Mesenchymal stem cell (in vitro differentiated cells and primary cell): ENCODE measurements at regions not wholly inside any gene's neighbourhood (a gene's known extent, or its start where the extent isn't known, plus 50 kb on each side); places are given as distances from the start of the nearest gene placed in this dataset.

Experiments
- DNase-seq: peaks from one replicate; pipeline ENCODE4 v3.0.0-alpha.2; 2013
- H2AFZ ChIP-seq: one replicate; pipeline ENCODE4 v1.6.1; 2013; ENCODE audit warnings: low read depth, mild to moderate bottlenecking, control low read depth, inconsistent platforms, low read length, moderate library complexity
- H2AK5ac ChIP-seq: 2 replicates; pipeline ENCODE4 v1.6.1; 2013; ENCODE audit warnings: low read length, moderate library complexity, mild to moderate bottlenecking, inconsistent platforms; ENCODE audit not compliant: severe bottlenecking
- H2BK120ac ChIP-seq: one replicate; pipeline ENCODE4 v1.6.1; 2013; ENCODE audit warnings: low read depth, mild to moderate bottlenecking, inconsistent platforms, low read length, moderate library complexity
- H2BK12ac ChIP-seq, 2 experiments: one replicate each; pipeline ENCODE4 v1.6.1; 2013; ENCODE audit warnings: inconsistent platforms in 2 of 2, low read length in 2 of 2, mild to moderate bottlenecking in 2 of 2, moderate library complexity in 2 of 2, control low read depth in 1 of 2
- H2BK15ac ChIP-seq: one replicate; pipeline ENCODE4 v1.6.1; 2013; ENCODE audit warnings: mild to moderate bottlenecking, low read depth, inconsistent platforms; ENCODE audit not compliant: poor library complexity, severe bottlenecking
- H2BK5ac ChIP-seq: 2 replicates; pipeline ENCODE4 v1.6.1; 2013; ENCODE audit warnings: low read depth, mild to moderate bottlenecking, low read length, control low read depth, inconsistent platforms; ENCODE audit not compliant: poor library complexity, severe bottlenecking
- H3K14ac ChIP-seq, 2 experiments: one replicate each; pipeline ENCODE4 v1.6.1; 2013; ENCODE audit warnings: inconsistent platforms in 2 of 2, low read length in 2 of 2, control low read depth in 1 of 2, mild to moderate bottlenecking in 1 of 2, moderate library complexity in 1 of 2
- H3K18ac ChIP-seq, 2 experiments: one replicate each; pipeline ENCODE4 v1.6.1; 2013; ENCODE audit warnings: inconsistent platforms in 2 of 2, low read length in 2 of 2, control low read depth in 1 of 2, low read depth in 1 of 2, mild to moderate bottlenecking in 1 of 2
- H3K23ac ChIP-seq, 2 experiments: one replicate each; pipeline ENCODE4 v1.6.1; 2013; ENCODE audit warnings: inconsistent platforms in 2 of 2, low read length in 2 of 2, mild to moderate bottlenecking in 2 of 2, moderate library complexity in 2 of 2, control low read depth in 1 of 2
- H3K27ac ChIP-seq: 2 replicates; pipeline ENCODE4 v1.5.1; 2013; ENCODE audit warnings: mild to moderate bottlenecking, moderate library complexity, low read length, control low read depth, inconsistent platforms; ENCODE audit not compliant: poor library complexity, severe bottlenecking
- H3K27me3 ChIP-seq, 2 experiments: 2 replicates each; pipeline versions ENCODE4 v1.6.1 to v1.7.0; 2013; ENCODE audit warnings: low read length in 2 of 2, mild to moderate bottlenecking in 2 of 2, moderate library complexity in 2 of 2, control low read depth in 1 of 2, inconsistent platforms in 1 of 2; ENCODE audit not compliant: control insufficient read depth in 1 of 2, insufficient read depth in 1 of 2
- H3K36me3 ChIP-seq, 2 experiments: 2 replicates each; pipeline versions ENCODE4 v1.6.1 to v1.7.0; 2013; ENCODE audit warnings: low read length in 2 of 2, control low read depth in 1 of 2, inconsistent platforms in 1 of 2, low read depth in 1 of 2, mild to moderate bottlenecking in 1 of 2; ENCODE audit not compliant: insufficient read depth in 2 of 2, control insufficient read depth in 1 of 2
- H3K4ac ChIP-seq, 2 experiments: one replicate each; pipeline ENCODE4 v1.6.1; 2013; ENCODE audit warnings: inconsistent platforms in 2 of 2, low read length in 2 of 2, mild to moderate bottlenecking in 2 of 2, moderate library complexity in 2 of 2, control low read depth in 1 of 2, low read depth in 1 of 2
- H3K4me1 ChIP-seq: 2 replicates; pipeline ENCODE4 v1.6.1; 2013; ENCODE audit warnings: low read depth, low read length, control low read depth; ENCODE audit not compliant: control insufficient read depth, insufficient read depth
- H3K4me2 ChIP-seq: 2 replicates; pipeline ENCODE4 v1.6.1; 2013; ENCODE audit warnings: low read length, mild to moderate bottlenecking, inconsistent platforms; ENCODE audit not compliant: poor library complexity, severe bottlenecking
- H3K4me3 ChIP-seq, 2 experiments: 2 replicates each; pipeline versions ENCODE4 v1.5.1 to v1.7.0; 2013; ENCODE audit warnings: low read length in 2 of 2, mild to moderate bottlenecking in 2 of 2, control low read depth in 1 of 2, low read depth in 1 of 2; ENCODE audit not compliant: insufficient read depth in 1 of 2
- H3K79me1 ChIP-seq: replicated peaks from 2 replicates; pipeline ENCODE4 v1.6.1; 2013; ENCODE audit warnings: mild to moderate bottlenecking, control low read depth, low read length, inconsistent platforms; ENCODE audit not compliant: poor library complexity, severe bottlenecking
- H3K9ac ChIP-seq: 2 replicates; pipeline ENCODE4 v1.7.0; 2013; ENCODE audit warnings: mild to moderate bottlenecking, low read length, moderate library complexity
- H3K9me3 ChIP-seq: 2 replicates; pipeline ENCODE4 v1.7.0; 2013; ENCODE audit warnings: mild to moderate bottlenecking, low read length; ENCODE audit not compliant: control insufficient read depth
- H4K8ac ChIP-seq: one replicate; pipeline ENCODE4 v1.6.1; 2013; ENCODE audit warnings: inconsistent platforms, mild to moderate bottlenecking, low read length, moderate library complexity
- H4K91ac ChIP-seq: one replicate; pipeline ENCODE4 v1.6.1; 2013; ENCODE audit warnings: mild to moderate bottlenecking, low read length, inconsistent platforms
- WGBS: methylation state at CpG from one replicate; pipeline ENCODE4 v1.1.7; 2013; ENCODE audit warnings: mixed read lengths; 5-methylcytosine and 5-hydroxymethylcytosine counted together

GRCh38 chr15:26314577-26314976, 451.4 kb upstream of the ATP10A start:
- Histone ChIP-seq H3K36me3 (no peaks in the 10 kb centered on the region), H2AFZ (no peak overlapping the region), H2AK5ac (no peak overlapping the region), H3K23ac (no peak overlapping the region), H3K4me3 (no peak overlapping the region), H3K4me2 (no peak overlapping the region), H3K4me1 (no peaks in the 10 kb centered on the region), H2BK120ac (no peak overlapping the region), H3K79me1 (no peaks in the 10 kb centered on the region), H4K91ac (no peak overlapping the region), H3K27me3 (no peaks in the 10 kb centered on the region), H2BK5ac (no peak overlapping the region), H3K4ac (no peak overlapping the region), H3K9me3 (peaks cover 16% of the 10 kb centered on the region), H2BK12ac (no peak overlapping the region), H4K8ac (no peak overlapping the region), H3K27ac (no peak overlapping the region), H3K9ac (no peak overlapping the region), H2BK15ac (no peak overlapping the region), H3K18ac (no peak overlapping the region), H3K14ac (no peak overlapping the region)
- DNase-seq: no peak
- WGBS: 78% methylated on average over 3 of the region's 4 CpGs

GRCh38 chr15:26311710-26312236, 448.6 kb upstream of the ATP10A start:
- no peak overlapping the region for H2BK5ac ChIP-seq
- no peak for DNase-seq
- no peak overlapping the region for H3K14ac ChIP-seq
- H3K27me3 ChIP-seq: no peaks in the 10 kb centered on the region
- no peak overlapping the region for H2AFZ ChIP-seq
- H3K18ac ChIP-seq: no peak overlapping the region
- H2AK5ac ChIP-seq: no peak overlapping the region
- H4K8ac ChIP-seq: no peak overlapping the region
- no peak overlapping the region for H2BK12ac ChIP-seq
- H3K4me3 ChIP-seq: no peak overlapping the region
- no peak overlapping the region for H2BK15ac ChIP-seq
- no peaks in the 10 kb centered on the region for H3K36me3 ChIP-seq
- no peak overlapping the region for H3K27ac ChIP-seq
- H3K4me2 ChIP-seq: no peak overlapping the region
- H2BK120ac ChIP-seq: no peak overlapping the region
- H3K9ac ChIP-seq: no peak overlapping the region
- no peaks in the 10 kb centered on the region for H3K79me1 ChIP-seq
- no peaks in the 10 kb centered on the region for H3K4me1 ChIP-seq
- no peak overlapping the region for H4K91ac ChIP-seq
- peaks cover 28% of the 10 kb centered on the region for H3K9me3 ChIP-seq
- H3K4ac ChIP-seq: no peak overlapping the region
- WGBS: 73% methylated on average over 3 of the region's 4 CpGs
- H3K23ac ChIP-seq: no peak overlapping the region

GRCh38 chr15:26298659-26299170, 435.6 kb upstream of the ATP10A start:
- Histone ChIP-seq H3K4ac (no peak overlapping the region), H4K8ac (no peak overlapping the region), H2BK5ac (no peak overlapping the region), H2BK12ac (no peak overlapping the region), H3K27ac (no peak overlapping the region), H2AK5ac (no peak overlapping the region), H3K9ac (peak overlapping the region; percentile 35), H3K4me2 (no peak overlapping the region), H4K91ac (no peak overlapping the region), H3K9me3 (peaks cover 3% of the 10 kb centered on the region), H2BK120ac (no peak overlapping the region), H3K27me3 (peaks cover 0 to 6% of the 10 kb centered on the region in 2 experiments), H2BK15ac (no peak overlapping the region), H3K14ac (no peak overlapping the region), H3K23ac (no peak overlapping the region), H3K4me3 (no peak overlapping the region), H3K36me3 (no peaks in the 10 kb centered on the region), H3K18ac (no peak overlapping the region), H3K4me1 (no peaks in the 10 kb centered on the region), H2AFZ (no peak overlapping the region), H3K79me1 (no peaks in the 10 kb centered on the region)
- WGBS: 74% methylated on average over 7 of the region's 10 CpGs
- DNase-seq: no peak

- Histone ChIP-seq H2BK12ac (no peak overlapping the region), H3K14ac (no peak overlapping the region), H3K9ac (no peak overlapping the region), H2BK5ac (no peak overlapping the region), H2AFZ (no peak overlapping the region), H3K9me3 (peaks cover 3% of the 10 kb centered on the region), H3K27ac (no peak overlapping the region), H2AK5ac (no peak overlapping the region), H2BK15ac (no peak overlapping the region), H3K36me3 (no peaks in the 10 kb centered on the region), H3K4ac (no peak overlapping the region), H3K4me2 (no peak overlapping the region), H3K18ac (no peak overlapping the region), H3K4me1 (no peaks in the 10 kb centered on the region), H3K4me3 (no peak overlapping the region), H3K27me3 (peaks cover 0 to 6% of the 10 kb centered on the region in 2 experiments), H4K8ac (no peak overlapping the region), H3K79me1 (no peaks in the 10 kb centered on the region), H4K91ac (no peak overlapping the region), H3K23ac (no peak overlapping the region), H2BK120ac (no peak overlapping the region)
- no peak for DNase-seq
- 88% methylated on average over 37 of the region's 38 CpGs for WGBS
Measured at GRCh38 chr15:26298010-26298658, 435.0 kb upstream of the ATP10A start.
